HG02588 (cell line): ENCODE measurements at regions not wholly inside any gene's neighbourhood (a gene's known extent, or its start where the extent isn't known, plus 50 kb on each side); places are given as distances from the start of the nearest gene placed in this dataset.
"Not testable (repeated sequence)": the region's sequence is repeated elsewhere in the genome, so short reads cannot be mapped to it uniquely, and the experiment has no call there.

Experiments used
- ATAC-seq: cut with Tn5 transposase; IDR thresholded peaks from one replicate; pipeline ENCODE4 v1.9.1; 2021; ENCODE audit warnings: mild to moderate bottlenecking, moderate library complexity; ENCODE audit not compliant: unreplicated experiment

GRCh38 chr3:81829272-81829671 lies 67.8 kb upstream of the GBE1 start:
- not testable (repeated sequence) for ATAC-seq

GRCh38 chr3:81823882-81824395 lies 62.5 kb upstream of the GBE1 start:
- ATAC-seq: peak; percentile 97

- no peak for ATAC-seq
Observed at GRCh38 chr3:81823086-81823485, 61.6 kb upstream of the GBE1 start.

- peak; percentile 99 for ATAC-seq
Observed at GRCh38 chr3:81816473-81817250, 55.2 kb upstream of the GBE1 start.

GRCh38 chr3:81812098-81812497 lies 50.7 kb upstream of the GBE1 start:
- not testable (repeated sequence) for ATAC-seq
